Loucy (cell line): ENCODE measurements at regions not wholly inside any gene's neighbourhood (a gene's known extent, or its start where the extent isn't known, plus 50 kb on each side); places are given as distances from the start of the nearest gene placed in this dataset.

Experiments used
- CTCF ChIP-seq: fragments of 200-600 bp; sonication (generic); conservative IDR thresholded peaks from 2 replicates; pipeline ENCODE4 v1.5.1; 2014; ENCODE audit warnings: mild to moderate bottlenecking, antibody characterized with exemption, low read length
- EZH2phosphoT487 ChIP-seq: fragments of 200-600 bp; IDR thresholded peaks from 2 replicates; pipeline ENCODE4 v1.6.1; 2018; ENCODE audit warnings: antibody characterized with exemption, mild to moderate bottlenecking, moderate library complexity, borderline replicate concordance

- TF ChIP-seq CTCF, result no peak
- TF ChIP-seq EZH2phosphoT487, result no peak
Observed at GRCh38 chr1:163928069-163928468, 606.3 kb downstream of the NUF2 start.
